Activated naive CD4-positive, alpha-beta T cell treated with anti-CD3 and anti-CD28 coated beads, Interleukin-2, amount 50 U/mL, for 24 hours (primary cell): ENCODE measurements at regions not wholly inside any gene's neighbourhood (a gene's known extent, or its start where the extent isn't known, plus 50 kb on each side); places are given as distances from the start of the nearest gene placed in this dataset.

Experiments used
- H3K27ac Mint-ChIP-seq: one replicate; pipeline ENCODE4 v1.8.0; 2021; ENCODE audit warnings: mild to moderate bottlenecking, mixed read lengths
- H3K27me3 Mint-ChIP-seq: one replicate; pipeline ENCODE4 v1.8.0; 2021; ENCODE audit warnings: mixed read lengths
- H3K36me3 Mint-ChIP-seq: one replicate; pipeline ENCODE4 v1.8.0; 2021; ENCODE audit warnings: mixed read lengths
- H3K4me1 Mint-ChIP-seq: one replicate; pipeline ENCODE4 v1.8.0; 2021; ENCODE audit warnings: mixed read lengths
- H3K4me3 Mint-ChIP-seq: one replicate; pipeline ENCODE4 v1.8.0; 2021; ENCODE audit warnings: mild to moderate bottlenecking, mixed read lengths
- H3K9me3 Mint-ChIP-seq: one replicate; pipeline ENCODE4 v1.8.0; 2021; ENCODE audit warnings: mixed read lengths

- H3K36me3 Mint-ChIP-seq: no peaks in the 10 kb centered on the region
- no peak overlapping the region for H3K27ac Mint-ChIP-seq
- no peaks in the 10 kb centered on the region for H3K4me1 Mint-ChIP-seq
- H3K4me3 Mint-ChIP-seq: no peak overlapping the region
- H3K27me3 Mint-ChIP-seq: no peaks in the 10 kb centered on the region
- no peaks in the 10 kb centered on the region for H3K9me3 Mint-ChIP-seq
Observed at GRCh38 chr20:19004975-19005374, 191.4 kb downstream of the SCP2D1 start.

GRCh38 chr20:19008497-19008896 lies 194.9 kb downstream of the SCP2D1 start:
- peaks cover 1% of the 10 kb centered on the region for H3K27me3 Mint-ChIP-seq
- no peaks in the 10 kb centered on the region for H3K4me1 Mint-ChIP-seq
- no peaks in the 10 kb centered on the region for H3K36me3 Mint-ChIP-seq
- no peak overlapping the region for H3K4me3 Mint-ChIP-seq
- no peak overlapping the region for H3K27ac Mint-ChIP-seq
- no peaks in the 10 kb centered on the region for H3K9me3 Mint-ChIP-seq

- Mint-ChIP-seq H3K9me3 (no peaks in the 10 kb centered on the region), H3K4me1 (no peaks in the 10 kb centered on the region), H3K27ac (no peak overlapping the region), H3K4me3 (no peak overlapping the region), H3K36me3 (no peaks in the 10 kb centered on the region), H3K27me3 (peaks cover 1% of the 10 kb centered on the region)
Observed at GRCh38 chr20:19009081-19009688, 195.6 kb downstream of the SCP2D1 start.

GRCh38 chr20:19012676-19013075 lies 199.1 kb downstream of the SCP2D1 start:
- H3K4me3 Mint-ChIP-seq: no peak overlapping the region
- H3K27me3 Mint-ChIP-seq: peaks cover 1% of the 10 kb centered on the region
- H3K9me3 Mint-ChIP-seq: no peaks in the 10 kb centered on the region
- H3K27ac Mint-ChIP-seq: no peak overlapping the region
- H3K36me3 Mint-ChIP-seq: no peaks in the 10 kb centered on the region
- H3K4me1 Mint-ChIP-seq: no peaks in the 10 kb centered on the region

GRCh38 chr20:19013907-19014306 lies 198.5 kb upstream of the SLC24A3 start:
- no peaks in the 10 kb centered on the region for H3K4me1 Mint-ChIP-seq
- no peaks in the 10 kb centered on the region for H3K9me3 Mint-ChIP-seq
- no peaks in the 10 kb centered on the region for H3K36me3 Mint-ChIP-seq
- no peak overlapping the region for H3K27ac Mint-ChIP-seq
- no peak overlapping the region for H3K4me3 Mint-ChIP-seq
- H3K27me3 Mint-ChIP-seq: peaks cover 1% of the 10 kb centered on the region

GRCh38 chr20:19015351-19016139 lies 196.9 kb upstream of the SLC24A3 start:
- Mint-ChIP-seq H3K9me3 (no peaks in the 10 kb centered on the region), H3K27me3 (no peaks in the 10 kb centered on the region), H3K36me3 (no peaks in the 10 kb centered on the region), H3K27ac (peak overlapping the region; percentile 30), H3K4me1 (no peaks in the 10 kb centered on the region), H3K4me3 (no peak overlapping the region)

- H3K27me3 Mint-ChIP-seq: no peaks in the 10 kb centered on the region
- no peak overlapping the region for H3K4me3 Mint-ChIP-seq
- no peaks in the 10 kb centered on the region for H3K4me1 Mint-ChIP-seq
- no peak overlapping the region for H3K27ac Mint-ChIP-seq
- H3K36me3 Mint-ChIP-seq: no peaks in the 10 kb centered on the region
- no peaks in the 10 kb centered on the region for H3K9me3 Mint-ChIP-seq
Observed at GRCh38 chr20:19016140-19016497, 196.3 kb upstream of the SLC24A3 start.

- no peak overlapping the region for H3K4me3 Mint-ChIP-seq
- H3K27ac Mint-ChIP-seq: no peak overlapping the region
- H3K36me3 Mint-ChIP-seq: no peaks in the 10 kb centered on the region
- H3K9me3 Mint-ChIP-seq: no peaks in the 10 kb centered on the region
- no peaks in the 10 kb centered on the region for H3K4me1 Mint-ChIP-seq
- no peaks in the 10 kb centered on the region for H3K27me3 Mint-ChIP-seq
Observed at GRCh38 chr20:19017104-19017690, 195.2 kb upstream of the SLC24A3 start.

GRCh38 chr20:19018881-19019280 lies 193.6 kb upstream of the SLC24A3 start:
- Mint-ChIP-seq H3K27me3 (peaks cover 2% of the 10 kb centered on the region), H3K27ac (no peak overlapping the region), H3K36me3 (no peaks in the 10 kb centered on the region), H3K4me1 (no peaks in the 10 kb centered on the region), H3K4me3 (no peak overlapping the region), H3K9me3 (no peaks in the 10 kb centered on the region)

- no peak overlapping the region for H3K4me3 Mint-ChIP-seq
- no peaks in the 10 kb centered on the region for H3K9me3 Mint-ChIP-seq
- H3K27me3 Mint-ChIP-seq: peaks cover 2% of the 10 kb centered on the region
- no peaks in the 10 kb centered on the region for H3K36me3 Mint-ChIP-seq
- no peak overlapping the region for H3K27ac Mint-ChIP-seq
- H3K4me1 Mint-ChIP-seq: no peaks in the 10 kb centered on the region
Observed at GRCh38 chr20:19019734-19020364, 192.6 kb upstream of the SLC24A3 start.

- Mint-ChIP-seq H3K4me3 (no peak overlapping the region), H3K36me3 (no peaks in the 10 kb centered on the region), H3K4me1 (no peaks in the 10 kb centered on the region), H3K27ac (no peak overlapping the region), H3K27me3 (peaks cover 2% of the 10 kb centered on the region), H3K9me3 (no peaks in the 10 kb centered on the region)
Observed at GRCh38 chr20:19021406-19022117, 190.9 kb upstream of the SLC24A3 start.

GRCh38 chr20:19022118-19022575 lies 190.3 kb upstream of the SLC24A3 start:
- no peaks in the 10 kb centered on the region for H3K4me1 Mint-ChIP-seq
- H3K9me3 Mint-ChIP-seq: no peaks in the 10 kb centered on the region
- H3K36me3 Mint-ChIP-seq: no peaks in the 10 kb centered on the region
- H3K27ac Mint-ChIP-seq: no peak overlapping the region
- no peak overlapping the region for H3K4me3 Mint-ChIP-seq
- peaks cover 2% of the 10 kb centered on the region for H3K27me3 Mint-ChIP-seq

- H3K9me3 Mint-ChIP-seq: no peaks in the 10 kb centered on the region
- H3K4me3 Mint-ChIP-seq: no peak overlapping the region
- no peaks in the 10 kb centered on the region for H3K4me1 Mint-ChIP-seq
- H3K27ac Mint-ChIP-seq: no peak overlapping the region
- no peaks in the 10 kb centered on the region for H3K36me3 Mint-ChIP-seq
- H3K27me3 Mint-ChIP-seq: peaks cover 2% of the 10 kb centered on the region
Observed at GRCh38 chr20:19022791-19023448, 189.5 kb upstream of the SLC24A3 start.

GRCh38 chr20:19024296-19025035 lies 188.0 kb upstream of the SLC24A3 start:
- Mint-ChIP-seq H3K4me1 (no peaks in the 10 kb centered on the region), H3K4me3 (no peak overlapping the region), H3K36me3 (no peaks in the 10 kb centered on the region), H3K9me3 (peaks cover 1% of the 10 kb centered on the region), H3K27me3 (peaks cover 2% of the 10 kb centered on the region), H3K27ac (no peak overlapping the region)
